GM19351 (cell line): ENCODE measurements at regions not wholly inside any gene's neighbourhood (a gene's known extent, or its start where the extent isn't known, plus 50 kb on each side); places are given as distances from the start of the nearest gene placed in this dataset.

Experiments used
- ATAC-seq: cut with Tn5 transposase; IDR thresholded peaks from one replicate; pipeline ENCODE4 v1.9.1; 2021; ENCODE audit warnings: mild to moderate bottlenecking, moderate library complexity; ENCODE audit not compliant: unreplicated experiment

- no peak for ATAC-seq
Measured at GRCh38 chr4:89604951-89605350, 232.0 kb downstream of the SNCA start.

- ATAC-seq = no peak
Measured at GRCh38 chr4:89599026-89599425, 237.9 kb downstream of the SNCA start.

GRCh38 chr4:89598602-89599001 is 238.4 kb downstream of the SNCA start:
- ATAC-seq = no peak

- ATAC-seq = no peak
Measured at GRCh38 chr4:89595125-89595789, 241.7 kb downstream of the SNCA start.

- ATAC-seq = no peak
Measured at GRCh38 chr4:89590128-89590527, 246.8 kb downstream of the SNCA start.

- no peak for ATAC-seq
Measured at GRCh38 chr4:89588421-89588820, 248.5 kb downstream of the SNCA start.

GRCh38 chr4:89587364-89587763 is 249.6 kb downstream of the SNCA start:
- no peak for ATAC-seq

- no peak for ATAC-seq
Measured at GRCh38 chr4:89586864-89587263, 250.1 kb downstream of the SNCA start.

- no peak for ATAC-seq
Measured at GRCh38 chr4:89586318-89586717, 250.6 kb downstream of the SNCA start.

GRCh38 chr4:89582756-89583505 is 254.0 kb downstream of the SNCA start:
- no peak for ATAC-seq

- ATAC-seq = no peak
Measured at GRCh38 chr4:89579771-89580170, 257.2 kb downstream of the SNCA start.

GRCh38 chr4:89576246-89576645 is 260.7 kb downstream of the SNCA start:
- no peak for ATAC-seq

GRCh38 chr4:89575840-89576239 is 261.1 kb downstream of the SNCA start:
- ATAC-seq = no peak

GRCh38 chr4:89574176-89574575 is 262.8 kb downstream of the SNCA start:
- ATAC-seq = no peak

- no peak for ATAC-seq
Measured at GRCh38 chr4:89573656-89574055, 263.3 kb downstream of the SNCA start.

GRCh38 chr4:89572224-89572858 is 264.6 kb downstream of the SNCA start:
- ATAC-seq = no peak

- ATAC-seq = no peak
Measured at GRCh38 chr4:89570931-89571330, 263.3 kb upstream of the GPRIN3 start.

- no peak for ATAC-seq
Measured at GRCh38 chr4:89567936-89568335, 260.3 kb upstream of the GPRIN3 start.

GRCh38 chr4:89563431-89563830 is 255.8 kb upstream of the GPRIN3 start:
- ATAC-seq = peak; percentile 54

GRCh38 chr4:89562746-89563145 is 255.1 kb upstream of the GPRIN3 start:
- no peak for ATAC-seq

GRCh38 chr4:89561048-89561447 is 253.4 kb upstream of the GPRIN3 start:
- ATAC-seq = no peak

GRCh38 chr4:89558147-89558546 is 250.5 kb upstream of the GPRIN3 start:
- ATAC-seq = no peak
